Stomach (tissue), 4 donors: ENCODE measurements at regions not wholly inside any gene's neighbourhood (a gene's known extent, or its start where the extent isn't known, plus 50 kb on each side); places are given as distances from the start of the nearest gene placed in this dataset.

Source experiments
- EP300 ChIP-seq: sonication (generic); formaldehyde crosslinking; IDR thresholded peaks from one replicate; pipeline ENCODE4 v1.6.1; 2017; ENCODE audit warnings: antibody characterized with exemption
- POLR2A ChIP-seq, 4 donors: fragments of 450-650 bp; IDR thresholded peaks; one replicate each; pipeline ENCODE4 v1.6.1; 2016; ENCODE audit warnings: antibody characterized with exemption in 4 of 4, control low read depth in 2 of 4, mild to moderate bottlenecking in 1 of 4, moderate library complexity in 1 of 4
- POLR2AphosphoS5 ChIP-seq, 3 donors: sonication (generic); formaldehyde crosslinking; IDR thresholded peaks; one replicate each; pipeline ENCODE4 v1.6.1; 2016; ENCODE audit warnings: antibody characterized with exemption in 3 of 3
- TF ChIP-seq, protein P1 (sequence below), 7 experiments: fragments of 450-650 bp in 4 of 7; fragments of 200-600 bp in 3 of 7; sonication (generic) in 3 of 7; IDR thresholded peaks; one replicate each; pipeline ENCODE4 v1.5.1; 2016 to 2019; ENCODE audit warnings: antibody characterized with exemption in 7 of 7, control low read depth in 2 of 7, mild to moderate bottlenecking in 1 of 7

DNA sequence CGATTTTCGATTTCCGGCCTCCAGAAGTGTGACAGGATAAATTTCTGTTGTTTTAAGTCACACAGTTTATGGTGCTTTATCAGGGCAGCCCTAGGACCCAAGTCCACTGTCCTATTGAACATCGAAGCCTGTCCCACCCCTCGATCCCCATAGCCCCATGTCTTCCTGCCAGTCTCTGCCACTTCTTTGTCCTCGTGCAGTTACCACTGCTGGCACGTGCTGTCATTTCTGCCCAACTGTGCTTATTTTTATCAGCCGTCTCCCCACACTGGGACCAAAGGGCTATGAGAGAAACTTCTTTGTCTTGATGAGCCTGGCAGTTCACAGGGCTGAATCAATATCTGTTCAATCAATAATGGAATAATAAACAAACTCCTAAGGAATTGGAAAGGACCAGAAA lies 146.7 kb downstream of the PSMG1 start:
- TF ChIP-seq POLR2AphosphoS5 (IDR thresholded peaks at IDR 0.05) (no peak), POLR2A (IDR thresholded peaks at IDR 0.05) (no peak), EP300 (no peak)
- TF ChIP-seq, protein P1, sequence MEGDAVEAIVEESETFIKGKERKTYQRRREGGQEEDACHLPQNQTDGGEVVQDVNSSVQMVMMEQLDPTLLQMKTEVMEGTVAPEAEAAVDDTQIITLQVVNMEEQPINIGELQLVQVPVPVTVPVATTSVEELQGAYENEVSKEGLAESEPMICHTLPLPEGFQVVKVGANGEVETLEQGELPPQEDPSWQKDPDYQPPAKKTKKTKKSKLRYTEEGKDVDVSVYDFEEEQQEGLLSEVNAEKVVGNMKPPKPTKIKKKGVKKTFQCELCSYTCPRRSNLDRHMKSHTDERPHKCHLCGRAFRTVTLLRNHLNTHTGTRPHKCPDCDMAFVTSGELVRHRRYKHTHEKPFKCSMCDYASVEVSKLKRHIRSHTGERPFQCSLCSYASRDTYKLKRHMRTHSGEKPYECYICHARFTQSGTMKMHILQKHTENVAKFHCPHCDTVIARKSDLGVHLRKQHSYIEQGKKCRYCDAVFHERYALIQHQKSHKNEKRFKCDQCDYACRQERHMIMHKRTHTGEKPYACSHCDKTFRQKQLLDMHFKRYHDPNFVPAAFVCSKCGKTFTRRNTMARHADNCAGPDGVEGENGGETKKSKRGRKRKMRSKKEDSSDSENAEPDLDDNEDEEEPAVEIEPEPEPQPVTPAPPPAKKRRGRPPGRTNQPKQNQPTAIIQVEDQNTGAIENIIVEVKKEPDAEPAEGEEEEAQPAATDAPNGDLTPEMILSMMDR (IDR thresholded peaks at IDR 0.05) = no peak
